GM19240 (cell line): ENCODE measurements at regions not wholly inside any gene's neighbourhood (a gene's known extent, or its start where the extent isn't known, plus 50 kb on each side); places are given as distances from the start of the nearest gene placed in this dataset.
"Not testable (repeated sequence)": the region's sequence is repeated elsewhere in the genome, so short reads cannot be mapped to it uniquely, and the experiment has no call there.

Source experiments
- DNase-seq: peaks from one replicate; pipeline ENCODE4 v3.0.0; 2011; ENCODE audit warnings: low spot score; ENCODE audit not compliant: insufficient read length

GRCh38 chr5:72651779-72652178, 144.6 kb upstream of the ZNF366 start:
- no peak for DNase-seq

GRCh38 chr5:72651109-72651508, 143.9 kb upstream of the ZNF366 start:
- no peak for DNase-seq

- no peak for DNase-seq
Measured at GRCh38 chr5:72649449-72649848, 142.2 kb upstream of the ZNF366 start.

GRCh38 chr5:72648480-72648879, 141.3 kb upstream of the ZNF366 start:
- DNase-seq: no peak

GRCh38 chr5:72647806-72648205, 140.6 kb upstream of the ZNF366 start:
- DNase-seq: no peak

GRCh38 chr5:72646246-72646866, 139.1 kb upstream of the ZNF366 start:
- DNase-seq: no peak

GRCh38 chr5:72645064-72645846, 138.0 kb upstream of the ZNF366 start:
- no peak for DNase-seq

- DNase-seq: no peak
Measured at GRCh38 chr5:72644296-72644695, 137.1 kb upstream of the ZNF366 start.

GRCh38 chr5:72641164-72641563, 134.0 kb upstream of the ZNF366 start:
- DNase-seq: no peak

- DNase-seq: no peak
Measured at GRCh38 chr5:72637058-72637457, 129.8 kb upstream of the ZNF366 start.

GRCh38 chr5:72636565-72636964, 129.4 kb upstream of the ZNF366 start:
- not testable (repeated sequence) for DNase-seq

- DNase-seq: no peak
Measured at GRCh38 chr5:72634444-72634843, 127.2 kb upstream of the ZNF366 start.

- DNase-seq: no peak
Measured at GRCh38 chr5:72633649-72634048, 126.4 kb upstream of the ZNF366 start.

GRCh38 chr5:72633041-72633445, 125.8 kb upstream of the ZNF366 start:
- DNase-seq: no peak

- no peak for DNase-seq
Measured at GRCh38 chr5:72630721-72631120, 123.5 kb upstream of the ZNF366 start.

GRCh38 chr5:72630081-72630480, 122.9 kb upstream of the ZNF366 start:
- no peak for DNase-seq

- no peak for DNase-seq
Measured at GRCh38 chr5:72628771-72629371, 121.7 kb upstream of the ZNF366 start.

- no peak for DNase-seq
Measured at GRCh38 chr5:72625332-72625731, 118.1 kb upstream of the ZNF366 start.

- DNase-seq: no peak
Measured at GRCh38 chr5:72624641-72625236, 117.5 kb upstream of the ZNF366 start.

GRCh38 chr5:72623936-72624335, 116.7 kb upstream of the ZNF366 start:
- DNase-seq: no peak

- no peak for DNase-seq
Measured at GRCh38 chr5:72623323-72623722, 116.1 kb upstream of the ZNF366 start.

GRCh38 chr5:72622170-72622760, 115.1 kb upstream of the ZNF366 start:
- no peak for DNase-seq
